Stimulated activated naive B cell treated with anti-CD40 and anti-IgM and Interleukin-4, amounts not matched to agents 10 μg/mL and 1 μg/mL and 100 μg/mL, for 72 hours (primary cell): ENCODE measurements at regions not wholly inside any gene's neighbourhood (a gene's known extent, or its start where the extent isn't known, plus 50 kb on each side); places are given as distances from the start of the nearest gene placed in this dataset.

Experiments used
- ATAC-seq, 2 donors: fragments of 150-1000 bp; cut with Tn5 transposase; replicated peaks; 2 replicates each; pipeline ENCODE4 v1.10.0; 2021; ENCODE audit warnings: moderate library complexity in 1 of 2
- DNase-seq: peaks from one replicate; pipeline ENCODE4 v3.0.0; 2021
- H3K27ac Mint-ChIP-seq: one replicate; pipeline ENCODE4 v1.8.0; 2022; ENCODE audit warnings: mild to moderate bottlenecking, mixed read lengths
- H3K27me3 Mint-ChIP-seq, 2 donors: one replicate each; pipeline ENCODE4 v1.8.0; 2022; ENCODE audit warnings: mixed read lengths in 2 of 2
- H3K36me3 Mint-ChIP-seq, 2 donors: one replicate each; pipeline ENCODE4 v1.8.0; 2022; ENCODE audit warnings: mixed read lengths in 2 of 2, mild to moderate bottlenecking in 1 of 2
- H3K4me1 Mint-ChIP-seq, 2 donors: one replicate each; pipeline ENCODE4 v1.8.0; 2022; ENCODE audit warnings: mixed read lengths in 2 of 2, mild to moderate bottlenecking in 1 of 2
- H3K4me3 Mint-ChIP-seq, 2 donors: one replicate each; pipeline ENCODE4 v1.8.0; 2022; ENCODE audit warnings: mild to moderate bottlenecking in 2 of 2, mixed read lengths in 2 of 2, moderate library complexity in 1 of 2
- H3K9me3 Mint-ChIP-seq, 2 donors: one replicate each; pipeline ENCODE4 v1.8.0; 2022; ENCODE audit warnings: mixed read lengths in 2 of 2, mild to moderate bottlenecking in 1 of 2

GRCh38 chr6:16078064-16078463 lies 50.8 kb upstream of the MYLIP start:
- no peak overlapping the region for H3K4me3 Mint-ChIP-seq
- peaks cover 8 to 16% of the 10 kb centered on the region in 2 donors for H3K4me1 Mint-ChIP-seq
- no peaks in the 10 kb centered on the region for H3K9me3 Mint-ChIP-seq
- DNase-seq (no peak), ATAC-seq (no peak)
- H3K27me3 Mint-ChIP-seq = peaks cover 5 to 6% of the 10 kb centered on the region in 2 donors
- H3K27ac Mint-ChIP-seq = no peak overlapping the region
- no peaks in the 10 kb centered on the region for H3K36me3 Mint-ChIP-seq

- no peak overlapping the region for H3K27ac Mint-ChIP-seq
- H3K36me3 Mint-ChIP-seq = no peaks in the 10 kb centered on the region
- no peaks in the 10 kb centered on the region for H3K4me1 Mint-ChIP-seq
- DNase-seq = no peak
- H3K4me3 Mint-ChIP-seq = no peak overlapping the region
- ATAC-seq = no peak
- H3K27me3 Mint-ChIP-seq = peaks cover 10 to 18% of the 10 kb centered on the region in 2 donors
- no peaks in the 10 kb centered on the region for H3K9me3 Mint-ChIP-seq
Measured at GRCh38 chr6:16069671-16070070, 59.2 kb upstream of the MYLIP start.

- Mint-ChIP-seq H3K27ac (no peak overlapping the region), H3K4me3 (no peak overlapping the region), H3K4me1 (no peaks in the 10 kb centered on the region), H3K9me3 (no peaks in the 10 kb centered on the region), H3K27me3 (peaks cover 12 to 18% of the 10 kb centered on the region in 2 donors), H3K36me3 (no peaks in the 10 kb centered on the region)
- DNase-seq (no peak), ATAC-seq (no peak)
Measured at GRCh38 chr6:16069222-16069621, 59.7 kb upstream of the MYLIP start.

- H3K4me3 Mint-ChIP-seq = no peak overlapping the region
- no peaks in the 10 kb centered on the region for H3K9me3 Mint-ChIP-seq
- no peak for DNase-seq
- no peak for ATAC-seq
- H3K4me1 Mint-ChIP-seq = no peaks in the 10 kb centered on the region
- no peaks in the 10 kb centered on the region for H3K36me3 Mint-ChIP-seq
- H3K27me3 Mint-ChIP-seq = peaks cover 7 to 11% of the 10 kb centered on the region in 2 donors
- H3K27ac Mint-ChIP-seq = no peak overlapping the region
Measured at GRCh38 chr6:16067568-16067967, 61.3 kb upstream of the MYLIP start.

GRCh38 chr6:16064671-16065072 lies 64.2 kb upstream of the MYLIP start:
- DNase-seq (no peak), ATAC-seq (no peak)
- Mint-ChIP-seq H3K9me3 (no peaks in the 10 kb centered on the region), H3K4me3 (no peak overlapping the region), H3K27me3 (peaks cover 5 to 7% of the 10 kb centered on the region in 2 donors), H3K27ac (no peak overlapping the region), H3K36me3 (no peaks in the 10 kb centered on the region), H3K4me1 (no peaks in the 10 kb centered on the region)

GRCh38 chr6:16063580-16063979 lies 65.3 kb upstream of the MYLIP start:
- H3K4me3 Mint-ChIP-seq = no peak overlapping the region
- H3K4me1 Mint-ChIP-seq = peaks cover 6 to 7% of the 10 kb centered on the region in 2 donors
- H3K27me3 Mint-ChIP-seq = peaks cover 5 to 7% of the 10 kb centered on the region in 2 donors
- DNase-seq (no peak), ATAC-seq (no peak)
- no peak overlapping the region for H3K27ac Mint-ChIP-seq
- H3K9me3 Mint-ChIP-seq = no peaks in the 10 kb centered on the region
- H3K36me3 Mint-ChIP-seq = no peaks in the 10 kb centered on the region

GRCh38 chr6:16061818-16062217 lies 67.1 kb upstream of the MYLIP start:
- no peak for ATAC-seq
- peaks cover 5 to 7% of the 10 kb centered on the region in 2 donors for H3K27me3 Mint-ChIP-seq

GRCh38 chr6:16060039-16060438 lies 68.8 kb upstream of the MYLIP start:
- H3K27me3 Mint-ChIP-seq = peaks cover 4 to 5% of the 10 kb centered on the region in 2 donors
- H3K4me3 Mint-ChIP-seq = no peak overlapping the region
- H3K27ac Mint-ChIP-seq = no peak overlapping the region
- H3K36me3 Mint-ChIP-seq = no peaks in the 10 kb centered on the region
- H3K9me3 Mint-ChIP-seq = no peaks in the 10 kb centered on the region
- no peak for DNase-seq
- peaks cover 7 to 9% of the 10 kb centered on the region in 2 donors for H3K4me1 Mint-ChIP-seq
- ATAC-seq = no peak

More at GRCh38 chr6:16061818-16062217, 67.1 kb upstream of the MYLIP start:
- no peak overlapping the region for H3K27ac Mint-ChIP-seq
- no peak overlapping the region for H3K4me3 Mint-ChIP-seq
- DNase-seq = no peak
- H3K36me3 Mint-ChIP-seq = no peaks in the 10 kb centered on the region
- H3K4me1 Mint-ChIP-seq = peaks cover 7 to 9% of the 10 kb centered on the region in 2 donors
- no peaks in the 10 kb centered on the region for H3K9me3 Mint-ChIP-seq

- no peaks in the 10 kb centered on the region for H3K36me3 Mint-ChIP-seq
- DNase-seq (no peak), ATAC-seq (no peak)
- no peaks in the 10 kb centered on the region for H3K27me3 Mint-ChIP-seq
- peaks cover 7 to 9% of the 10 kb centered on the region in 2 donors for H3K4me1 Mint-ChIP-seq
- H3K27ac Mint-ChIP-seq = no peak overlapping the region
- no peak overlapping the region for H3K4me3 Mint-ChIP-seq
- no peaks in the 10 kb centered on the region for H3K9me3 Mint-ChIP-seq
Measured at GRCh38 chr6:16059496-16059895, 69.4 kb upstream of the MYLIP start.

- Mint-ChIP-seq H3K4me1 (peaks cover 7 to 9% of the 10 kb centered on the region in 2 donors), H3K36me3 (no peaks in the 10 kb centered on the region), H3K27me3 (no peaks in the 10 kb centered on the region), H3K4me3 (no peak overlapping the region), H3K27ac (peak overlapping the region; percentile 21), H3K9me3 (no peaks in the 10 kb centered on the region)
- DNase-seq = no peak
- ATAC-seq = no peak
Measured at GRCh38 chr6:16058929-16059345, 69.9 kb upstream of the MYLIP start.

GRCh38 chr6:16058201-16058928 lies 70.5 kb upstream of the MYLIP start:
- ATAC-seq (no peak), DNase-seq (no peak)
- H3K27me3 Mint-ChIP-seq = no peaks in the 10 kb centered on the region
- H3K4me1 Mint-ChIP-seq = peaks cover 7 to 9% of the 10 kb centered on the region in 2 donors
- no peak overlapping the region for H3K4me3 Mint-ChIP-seq
- H3K9me3 Mint-ChIP-seq = no peaks in the 10 kb centered on the region
- no peaks in the 10 kb centered on the region for H3K36me3 Mint-ChIP-seq
- H3K27ac Mint-ChIP-seq = no peak overlapping the region

- Mint-ChIP-seq H3K4me3 (no peak overlapping the region), H3K36me3 (no peaks in the 10 kb centered on the region), H3K27me3 (no peaks in the 10 kb centered on the region), H3K9me3 (no peaks in the 10 kb centered on the region), H3K4me1 (peaks cover 7 to 9% of the 10 kb centered on the region in 2 donors), H3K27ac (no peak overlapping the region)
- DNase-seq = no peak
- no peak for ATAC-seq
Measured at GRCh38 chr6:16057446-16057845, 71.4 kb upstream of the MYLIP start.

GRCh38 chr6:16056263-16056870 lies 72.5 kb upstream of the MYLIP start:
- H3K36me3 Mint-ChIP-seq = no peaks in the 10 kb centered on the region
- H3K27ac Mint-ChIP-seq = no peak overlapping the region
- ATAC-seq (no peak), DNase-seq (no peak)
- H3K4me3 Mint-ChIP-seq = no peak overlapping the region
- H3K27me3 Mint-ChIP-seq = no peaks in the 10 kb centered on the region
- H3K9me3 Mint-ChIP-seq = no peaks in the 10 kb centered on the region
- H3K4me1 Mint-ChIP-seq = peaks cover 7 to 14% of the 10 kb centered on the region in 2 donors

GRCh38 chr6:16055852-16056251 lies 73.0 kb upstream of the MYLIP start:
- Mint-ChIP-seq H3K4me1 (peaks cover 7 to 16% of the 10 kb centered on the region in 2 donors), H3K27me3 (no peaks in the 10 kb centered on the region), H3K4me3 (no peak overlapping the region), H3K27ac (no peak overlapping the region), H3K36me3 (no peaks in the 10 kb centered on the region), H3K9me3 (no peaks in the 10 kb centered on the region)
- no peak for ATAC-seq
- DNase-seq = no peak

GRCh38 chr6:16049168-16049567 lies 79.7 kb upstream of the MYLIP start:
- H3K4me3 Mint-ChIP-seq = no peak overlapping the region
- DNase-seq (no peak), ATAC-seq (peak; percentile 63 to 77)
- no peaks in the 10 kb centered on the region for H3K27me3 Mint-ChIP-seq
- H3K9me3 Mint-ChIP-seq = peaks cover 3 to 4% of the 10 kb centered on the region in 2 donors
- peaks cover 8 to 26% of the 10 kb centered on the region in 2 donors for H3K4me1 Mint-ChIP-seq
- H3K27ac Mint-ChIP-seq = no peak overlapping the region
- no peaks in the 10 kb centered on the region for H3K36me3 Mint-ChIP-seq
